Stimulated activated CD4-positive, alpha-beta T cell treated with anti-CD3 and anti-CD28 coated beads, Interleukin-15, amount 100 ng/mL, for 24 hours (primary cell): ENCODE measurements at regions not wholly inside any gene's neighbourhood (a gene's known extent, or its start where the extent isn't known, plus 50 kb on each side); places are given as distances from the start of the nearest gene placed in this dataset.
A peak's percentile ranks its signal among the peaks of the same experiment; 100 is the strongest.
"Not testable (repeated sequence)": the region's sequence is repeated elsewhere in the genome, so short reads cannot be mapped to it uniquely, and the experiment has no call there.

ENCODE experiments used
- DNase-seq: peaks from one replicate; pipeline ENCODE4 v3.0.0-alpha.2; 2020

DNA sequence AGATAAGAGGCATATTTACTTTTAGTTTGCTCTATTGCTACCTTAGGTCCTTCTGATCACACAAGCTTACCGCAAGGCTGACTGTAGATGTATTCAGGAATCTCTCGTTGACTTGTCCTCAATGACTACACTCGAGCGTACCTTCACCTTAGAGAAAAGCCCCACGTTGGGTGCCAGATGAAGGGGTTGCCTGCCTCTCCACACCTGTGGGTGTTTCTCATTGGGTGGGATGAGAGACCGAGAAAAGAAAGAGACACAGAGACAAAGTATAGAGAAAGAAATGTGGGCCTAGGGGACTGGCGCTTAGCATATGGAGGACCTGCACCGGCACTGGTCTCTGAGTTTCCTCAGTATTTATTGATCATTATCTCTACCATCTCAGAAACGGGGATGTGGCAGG is 51.8 kb downstream of the ASCL4 start:
- no peak for DNase-seq

GRCh38 chr12:107829271-107829670 is 54.8 kb downstream of the ASCL4 start:
- DNase-seq = no peak

DNA sequence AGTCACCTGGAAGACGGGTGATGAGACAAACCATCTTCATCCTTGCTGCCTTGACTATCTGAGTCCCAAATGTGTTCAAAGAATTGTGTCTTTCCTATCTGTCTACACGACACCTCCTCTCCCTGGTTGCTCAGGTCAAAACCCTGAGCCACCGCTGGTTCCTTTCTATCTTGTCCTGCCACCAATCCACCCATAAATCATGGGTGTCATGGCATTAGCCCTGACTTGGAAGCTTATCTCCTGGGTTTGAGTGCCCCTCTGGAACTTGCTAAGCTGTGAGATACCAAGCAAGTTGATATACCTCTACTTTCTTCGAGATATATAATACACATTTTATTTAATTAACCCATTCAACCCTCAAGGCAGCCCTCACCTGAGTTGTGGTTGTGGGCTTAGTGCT is 57.9 kb downstream of the ASCL4 start:
- DNase-seq = no peak

DNA sequence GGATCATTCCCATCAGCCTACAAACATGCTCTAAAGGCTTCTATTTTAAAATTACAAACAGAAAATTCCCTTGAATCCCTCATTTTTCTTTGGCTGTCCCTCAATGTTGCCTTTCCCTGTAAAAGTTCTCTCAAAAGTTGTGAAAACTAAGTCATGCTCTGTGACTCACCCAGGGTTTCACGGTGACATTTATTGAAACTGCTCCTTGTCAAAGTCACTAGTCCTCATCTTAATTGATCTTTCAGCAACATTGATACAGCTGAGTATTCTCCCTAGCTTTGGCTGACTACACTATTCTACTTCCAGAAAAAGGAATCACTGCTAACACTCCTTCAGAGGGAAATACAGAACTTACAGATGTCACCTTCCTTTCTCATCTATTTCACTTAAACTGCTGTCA is 65.7 kb downstream of the ASCL4 start:
- no peak for DNase-seq

GRCh38 chr12:107843351-107844311 is 69.1 kb downstream of the ASCL4 start:
- no peak for DNase-seq

GRCh38 chr12:107844312-107844921 is 69.9 kb downstream of the ASCL4 start:
- DNase-seq = no peak

GRCh38 chr12:107845226-107845979 is 70.9 kb downstream of the ASCL4 start:
- no peak for DNase-seq

- no peak for DNase-seq
Measured at GRCh38 chr12:107845980-107846659, 71.6 kb downstream of the ASCL4 start.

DNA sequence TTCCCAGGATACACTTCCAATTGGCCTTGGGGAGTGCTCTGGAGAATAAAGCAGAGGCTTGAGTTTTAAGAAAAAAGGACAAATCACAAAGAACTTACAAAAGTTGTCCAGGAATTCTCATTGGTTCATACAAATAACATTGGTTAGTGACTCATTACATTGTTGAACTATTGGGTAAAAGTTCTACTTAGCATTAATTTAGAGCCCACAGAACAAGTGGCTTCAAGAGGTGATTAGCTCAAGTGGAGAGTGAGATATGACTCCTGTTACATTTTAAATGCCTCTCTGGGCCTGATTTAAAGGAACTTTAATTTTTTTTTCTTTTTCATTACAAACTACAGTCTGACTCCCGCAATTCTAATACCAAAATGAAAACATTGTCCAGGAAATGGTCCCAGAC is 72.9 kb downstream of the ASCL4 start:
- DNase-seq = no peak

DNA sequence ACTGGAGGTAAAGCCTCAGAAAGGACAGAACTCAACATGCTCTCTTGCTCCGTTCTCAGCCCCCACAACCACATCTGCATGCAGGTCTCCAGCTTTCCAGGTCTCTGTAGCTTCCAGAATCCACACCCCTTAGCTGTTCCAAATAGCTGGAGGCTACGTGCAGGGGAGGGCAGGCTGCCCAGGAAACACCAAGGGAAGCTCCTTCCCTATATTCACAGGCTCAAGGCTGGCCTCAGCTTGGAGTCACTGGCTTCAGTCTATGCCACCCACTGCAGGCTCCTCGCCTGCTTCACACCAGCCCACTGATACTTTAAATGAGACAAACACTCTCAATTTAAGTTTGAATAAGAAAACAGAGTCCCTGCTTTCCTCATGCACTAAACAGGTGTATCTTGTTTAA is 73.3 kb downstream of the ASCL4 start:
- DNase-seq = no peak

GRCh38 chr12:107853479-107853878 is 79.0 kb downstream of the ASCL4 start:
- DNase-seq = no peak

DNA sequence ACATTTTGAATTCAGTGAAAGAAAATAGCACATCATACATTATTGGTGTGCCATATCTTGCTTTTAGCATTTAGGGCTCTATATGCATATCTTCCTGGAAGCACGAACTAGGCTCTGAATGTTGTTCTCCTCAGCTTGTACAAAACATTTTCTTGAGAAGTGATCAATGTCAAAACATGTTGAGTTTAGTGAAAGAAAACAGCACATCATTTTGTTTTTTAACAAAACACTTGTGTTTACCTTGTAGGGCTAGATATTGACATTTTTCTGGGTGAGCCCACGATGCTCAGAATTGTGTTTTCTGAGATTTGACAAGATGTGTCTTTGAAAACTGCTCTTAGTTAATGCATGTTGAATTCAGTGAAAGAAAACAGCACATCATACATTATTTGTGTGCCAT is 81.0 kb downstream of the ASCL4 start:
- no peak for DNase-seq

GRCh38 chr12:107856096-107856495 is 81.6 kb downstream of the ASCL4 start:
- DNase-seq = no peak

DNA sequence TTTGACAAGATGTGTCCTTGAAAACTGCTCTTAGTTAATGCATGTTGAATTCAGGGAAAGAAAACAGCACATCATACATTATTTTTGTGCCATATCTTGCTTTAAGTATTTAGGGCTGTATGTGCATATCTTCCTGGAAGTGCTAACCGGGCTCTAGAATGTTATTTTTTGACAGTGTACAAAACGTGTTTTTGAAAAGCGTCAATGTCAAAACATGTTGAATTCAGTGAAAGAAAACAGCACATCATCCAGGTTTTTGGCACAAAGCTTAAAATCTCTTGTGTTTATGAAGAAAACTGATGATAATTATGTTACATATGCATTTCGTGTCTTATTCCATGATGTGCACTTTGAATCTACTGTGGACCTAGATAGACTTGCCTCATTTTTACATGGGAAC is 82.7 kb downstream of the ASCL4 start:
- DNase-seq = no peak

- DNase-seq = no peak
Measured at GRCh38 chr12:107859367-107859766, 84.9 kb downstream of the ASCL4 start.

- no peak for DNase-seq
Measured at GRCh38 chr12:107864235-107864634, 89.7 kb downstream of the ASCL4 start.

- DNase-seq = not testable (repeated sequence)
Measured at GRCh38 chr12:107864727-107865126, 90.2 kb downstream of the ASCL4 start.

DNA sequence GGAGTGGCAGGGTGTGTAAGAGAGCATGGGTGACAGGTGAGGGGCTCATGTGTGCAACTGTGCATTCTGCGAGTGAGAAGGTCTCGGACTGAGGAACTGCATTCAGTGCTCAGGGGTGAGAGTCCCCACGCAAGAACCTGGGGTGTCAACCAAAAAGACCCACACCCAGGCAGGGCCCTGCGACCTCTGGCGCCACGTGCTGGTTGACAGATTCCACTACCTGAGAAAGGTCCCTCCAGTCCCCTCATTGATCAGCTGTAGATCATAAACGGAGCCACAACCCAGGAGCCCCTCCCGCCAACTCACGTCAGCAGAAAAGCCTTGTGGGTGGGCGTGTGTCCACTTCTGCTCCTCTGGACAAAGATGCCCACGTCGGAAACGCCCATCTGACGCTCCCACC is 98.7 kb downstream of the ASCL4 start:
- DNase-seq = no peak

GRCh38 chr12:107875786-107876185 is 101.3 kb downstream of the ASCL4 start:
- DNase-seq = no peak

DNA sequence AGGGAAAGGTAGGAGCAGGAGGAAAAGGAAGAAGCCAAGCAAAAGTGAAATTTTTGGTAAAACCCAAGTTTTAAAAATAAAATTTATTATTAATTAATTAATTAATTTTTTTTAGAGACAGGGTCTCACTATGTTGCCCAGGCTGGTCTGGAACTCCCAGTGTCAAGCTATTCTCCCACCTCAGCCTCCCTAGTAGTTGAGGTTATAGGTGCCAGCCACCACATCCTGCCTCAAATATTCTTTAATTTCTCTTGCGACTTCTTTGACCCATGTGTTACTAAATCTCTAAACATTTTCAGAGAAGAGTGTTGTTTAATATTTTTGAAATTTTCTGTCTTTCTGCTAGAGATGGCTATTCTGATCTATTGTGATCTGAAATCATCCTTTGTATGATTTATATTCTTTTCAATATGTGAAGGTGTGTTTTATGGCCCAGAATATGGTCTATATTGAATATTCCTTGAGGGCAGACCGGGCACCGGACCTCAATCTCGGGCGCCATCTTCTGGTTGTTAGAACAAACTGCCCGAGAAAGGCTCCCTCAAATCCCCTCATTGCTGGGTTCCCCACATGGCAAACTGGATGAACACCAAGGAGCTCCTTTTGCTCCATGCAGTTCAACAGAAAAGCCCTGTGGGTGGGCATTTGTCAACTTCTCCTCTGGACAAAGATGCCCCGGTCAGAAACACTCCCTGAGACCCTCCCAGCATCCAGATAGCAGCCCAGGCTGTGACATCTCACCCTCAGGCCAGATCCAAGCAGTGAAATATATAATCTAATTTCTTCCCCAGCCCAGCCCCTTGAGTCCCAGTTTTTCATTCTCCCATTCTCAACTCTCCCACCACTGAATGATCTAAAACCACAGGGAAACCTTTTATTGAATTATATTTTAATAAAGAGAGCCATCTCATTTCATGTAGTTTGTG is 110.5 kb downstream of the ASCL4 start:
- peak; percentile 60 for DNase-seq

DNA sequence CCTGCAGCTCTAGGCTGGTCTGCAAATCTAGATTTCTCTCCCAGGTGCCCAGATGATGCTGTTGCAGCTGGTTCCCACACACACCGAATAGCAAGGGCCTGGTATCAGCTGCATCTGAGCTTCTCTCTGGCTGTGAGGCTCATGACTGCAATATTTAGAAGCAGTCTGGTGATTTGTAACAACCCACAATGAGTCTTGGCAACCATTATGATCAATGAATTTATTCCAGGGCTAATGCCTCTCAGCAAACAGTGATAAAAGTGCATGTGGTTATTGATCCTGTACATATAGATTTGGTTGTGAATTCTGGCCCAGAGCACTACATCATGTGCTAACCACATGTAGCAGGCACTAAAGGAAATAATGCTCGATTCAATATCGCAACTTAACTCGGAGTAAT is 114.3 kb downstream of the ASCL4 start:
- DNase-seq = no peak

DNA sequence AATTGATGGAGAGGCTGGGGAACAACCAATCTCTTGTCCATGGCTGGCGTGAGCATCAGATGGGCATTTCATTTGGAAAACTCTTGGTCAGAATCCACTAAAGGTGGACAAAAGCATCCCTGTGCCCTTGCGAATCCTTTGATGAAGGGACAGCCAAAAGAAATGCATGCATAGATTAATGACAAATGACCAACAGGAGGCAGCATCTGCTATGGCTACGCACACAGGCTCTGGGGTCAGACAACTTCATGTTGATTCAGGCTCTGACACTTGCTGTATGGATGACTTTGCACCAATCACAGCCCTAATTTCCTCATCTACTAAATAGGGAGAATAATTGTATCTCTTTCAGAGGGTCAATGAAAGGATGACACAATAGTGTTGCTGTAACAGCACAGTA is 117.5 kb downstream of the ASCL4 start:
- DNase-seq = no peak
